GM21825 (cell line): ENCODE measurements at regions not wholly inside any gene's neighbourhood (a gene's known extent, or its start where the extent isn't known, plus 50 kb on each side); places are given as distances from the start of the nearest gene placed in this dataset.
A peak's percentile ranks its signal among the peaks of the same experiment; 100 is the strongest.

Experiments used
- ATAC-seq: cut with Tn5 transposase; IDR thresholded peaks from one replicate; pipeline ENCODE4 v1.9.1; 2021; ENCODE audit warnings: mild to moderate bottlenecking, moderate library complexity; ENCODE audit not compliant: unreplicated experiment

- ATAC-seq = no peak
Measured at GRCh38 chr5:96287136-96287535, 145.9 kb downstream of the PCSK1 start.

- no peak for ATAC-seq
Measured at GRCh38 chr5:96285823-96286222, 147.2 kb downstream of the PCSK1 start.

- no peak for ATAC-seq
Measured at GRCh38 chr5:96284727-96285389, 148.2 kb downstream of the PCSK1 start.

GRCh38 chr5:96283589-96283988 is 149.5 kb downstream of the PCSK1 start:
- ATAC-seq = no peak

- ATAC-seq = no peak
Measured at GRCh38 chr5:96282020-96282419, 151.0 kb downstream of the PCSK1 start.

GRCh38 chr5:96280946-96281393 is 152.1 kb downstream of the PCSK1 start:
- ATAC-seq = no peak

GRCh38 chr5:96279801-96280542 is 153.1 kb downstream of the PCSK1 start:
- ATAC-seq = peak; percentile 66

- no peak for ATAC-seq
Measured at GRCh38 chr5:96278981-96279380, 154.1 kb downstream of the PCSK1 start.

- ATAC-seq = no peak
Measured at GRCh38 chr5:96275051-96275450, 158.0 kb downstream of the PCSK1 start.

GRCh38 chr5:96265487-96265886 is 167.6 kb downstream of the PCSK1 start:
- no peak for ATAC-seq

GRCh38 chr5:96264047-96264446 is 169.0 kb downstream of the PCSK1 start:
- ATAC-seq = no peak

GRCh38 chr5:96262105-96262504 is 170.9 kb downstream of the PCSK1 start:
- no peak for ATAC-seq

GRCh38 chr5:96260009-96260408 is 173.0 kb downstream of the PCSK1 start:
- ATAC-seq = no peak

GRCh38 chr5:96259151-96259772 is 173.8 kb downstream of the PCSK1 start:
- no peak for ATAC-seq

- no peak for ATAC-seq
Measured at GRCh38 chr5:96258692-96259091, 174.4 kb downstream of the PCSK1 start.

GRCh38 chr5:96257904-96258303 is 175.1 kb downstream of the PCSK1 start:
- ATAC-seq = no peak

GRCh38 chr5:96256795-96257470 is 176.1 kb downstream of the PCSK1 start:
- ATAC-seq = no peak

- ATAC-seq = no peak
Measured at GRCh38 chr5:96254980-96255691, 177.9 kb downstream of the PCSK1 start.

- ATAC-seq = no peak
Measured at GRCh38 chr5:96253140-96253539, 179.9 kb downstream of the PCSK1 start.

- ATAC-seq = no peak
Measured at GRCh38 chr5:96252596-96252995, 180.5 kb downstream of the PCSK1 start.

- ATAC-seq = no peak
Measured at GRCh38 chr5:96250782-96251181, 182.3 kb downstream of the PCSK1 start.
